ENCODE measurements at regions not wholly inside any gene's neighbourhood (a gene's known extent, or its start where the extent isn't known, plus 50 kb on each side); places are given as distances from the start of the nearest gene placed in this dataset.

DNA sequence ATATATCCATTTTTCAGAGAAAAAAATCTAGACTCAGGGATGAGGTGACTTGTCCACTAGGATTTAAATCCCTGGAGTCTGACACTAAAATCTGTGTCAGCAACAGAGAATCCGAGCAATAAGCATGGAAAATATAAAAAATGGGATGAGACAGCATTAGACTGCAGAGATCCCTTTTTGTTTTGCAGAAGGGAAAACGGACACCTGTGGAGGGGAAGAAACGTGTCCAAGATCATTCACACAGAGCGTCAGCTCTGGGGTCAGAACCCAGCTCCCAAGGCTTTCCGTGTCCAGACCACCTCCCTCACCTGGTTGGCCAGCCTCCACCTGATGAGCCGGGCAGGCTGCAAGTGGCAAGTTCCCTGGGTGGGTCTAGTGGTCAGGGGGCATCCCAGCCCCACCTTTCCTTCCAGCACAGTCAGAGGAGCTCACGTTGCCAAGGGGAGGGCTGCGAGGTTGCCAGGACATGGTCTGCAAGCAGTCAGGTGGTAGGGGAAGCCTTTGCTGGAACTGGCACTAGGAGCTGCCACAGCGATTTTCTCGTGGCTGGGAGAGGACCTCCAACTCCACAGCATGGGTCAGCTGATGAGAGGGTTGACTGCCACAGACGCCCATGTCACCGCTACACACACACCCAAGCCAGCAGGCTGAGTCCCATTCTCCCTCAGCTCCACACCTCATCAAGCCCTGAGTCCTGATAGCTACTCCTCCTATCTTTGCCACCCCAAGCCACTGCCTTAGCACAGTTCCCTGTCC, 65.9 kb upstream of the CPLX2 start:
- DNase-seq (ENCODE audit: low read depth, low spot score) = no peak

GRCh38 chr5:175808711-175809110, 62.7 kb upstream of the CPLX2 start:
- DNase-seq (ENCODE audit: low read depth, low spot score) = no peak

GRCh38 chr5:175809531-175810121, 61.8 kb upstream of the CPLX2 start:
- peak; percentile 71 for DNase-seq (ENCODE audit: low read depth, low spot score)

- no peak for DNase-seq (ENCODE audit: low read depth, low spot score)
Observed at GRCh38 chr5:175810457-175810856, 60.9 kb upstream of the CPLX2 start.

GRCh38 chr5:175811589-175811988, 59.8 kb upstream of the CPLX2 start:
- no peak for DNase-seq (ENCODE audit: low read depth, low spot score)

DNA sequence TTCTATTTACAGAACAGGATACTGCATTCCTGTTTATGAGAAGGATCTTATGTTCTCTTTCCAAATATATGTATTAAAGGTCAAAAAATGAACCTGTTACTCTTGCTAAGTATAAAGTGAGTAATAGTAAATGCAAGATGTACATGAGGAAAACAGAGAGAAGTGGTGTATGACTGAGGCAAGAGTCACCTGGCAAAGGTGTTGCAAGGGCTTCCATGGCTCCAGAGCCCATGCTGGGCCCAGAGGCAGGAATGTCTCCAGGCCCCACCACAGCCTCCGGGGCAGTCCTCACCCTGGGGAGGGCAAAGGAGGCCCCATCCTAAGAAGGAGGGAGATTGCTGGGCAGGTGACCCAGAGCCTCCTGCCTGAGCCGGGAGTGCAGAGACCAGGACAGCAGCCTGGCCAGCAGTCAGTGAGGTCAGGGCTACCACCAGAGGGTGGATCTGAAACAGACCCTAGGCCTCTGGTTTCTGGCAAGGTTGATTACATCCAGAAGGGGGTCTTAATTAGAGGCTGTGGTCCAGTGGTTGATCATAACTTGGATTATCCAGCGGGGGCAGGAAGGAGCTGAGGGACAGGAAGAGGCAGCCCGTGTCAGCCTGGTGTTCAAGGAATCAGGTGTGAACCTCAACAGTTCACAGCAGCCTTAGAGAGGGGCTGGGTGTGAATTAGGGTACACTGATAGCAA, 57.3 kb upstream of the CPLX2 start:
- DNase-seq (ENCODE audit: low read depth, low spot score) = no peak

GRCh38 chr5:175814691-175815090, 56.7 kb upstream of the CPLX2 start:
- no peak for DNase-seq (ENCODE audit: low read depth, low spot score)

DNA sequence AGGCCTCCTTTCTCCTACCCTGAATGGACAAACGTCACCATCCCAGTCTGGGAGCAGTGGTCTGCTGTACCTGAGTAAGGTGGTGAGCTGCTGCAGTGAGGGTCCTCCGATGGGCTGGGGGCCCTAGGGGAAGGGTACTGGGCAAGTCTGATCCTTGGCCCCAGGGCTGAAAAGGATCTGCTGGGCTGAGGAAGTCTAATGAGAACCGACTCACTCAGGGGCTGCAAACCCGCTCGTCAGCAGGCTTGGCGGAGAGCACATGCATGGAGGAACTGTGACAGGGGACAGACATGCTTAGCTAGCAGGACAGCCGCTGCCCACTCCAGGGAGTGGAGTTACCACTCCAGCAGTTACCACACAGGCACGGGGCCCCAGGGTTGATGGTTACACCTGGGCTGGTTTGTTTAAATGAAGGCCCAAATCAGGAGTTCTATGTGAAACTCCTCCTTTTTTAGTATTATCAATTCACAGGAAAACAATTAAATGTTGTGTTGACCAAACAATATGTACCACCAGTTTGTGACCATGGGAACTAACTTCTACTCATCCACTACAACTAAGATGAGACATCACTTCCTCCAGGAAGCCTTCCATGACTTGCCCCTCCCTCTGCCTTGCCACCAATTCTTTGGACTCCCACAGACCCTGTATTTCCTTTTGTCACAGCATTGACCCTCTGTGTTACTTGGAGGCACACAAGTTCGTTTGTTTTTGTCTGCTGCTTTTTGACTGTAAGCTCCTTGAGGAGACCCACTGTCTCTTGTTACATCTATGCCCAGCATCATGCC, 56.1 kb upstream of the CPLX2 start:
- DNase-seq (ENCODE audit: low read depth, low spot score) = no peak

DNA sequence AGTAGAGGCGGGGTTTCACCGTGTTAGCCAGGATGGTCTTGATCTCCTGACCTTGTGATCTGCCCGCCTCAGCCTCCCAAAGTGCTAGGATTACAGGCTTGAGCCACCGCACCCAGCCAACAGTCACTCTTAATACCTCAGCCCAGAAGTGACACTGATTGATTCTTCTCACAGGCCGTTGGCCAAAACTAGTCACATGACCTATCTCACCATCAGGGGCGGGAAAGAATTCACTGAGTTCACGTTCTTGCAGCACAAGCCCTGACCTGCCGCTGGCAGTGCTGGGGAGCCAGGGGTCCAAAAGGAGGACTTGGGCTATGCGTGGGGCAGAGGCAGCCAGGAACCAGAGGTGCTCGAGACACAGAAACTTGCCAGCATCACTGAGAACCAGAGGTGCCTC, 55.0 kb upstream of the CPLX2 start:
- peak; percentile 66 for DNase-seq (ENCODE audit: low read depth, low spot score)

- DNase-seq (ENCODE audit: low read depth, low spot score) = no peak
Observed at GRCh38 chr5:175819090-175819425, 52.3 kb upstream of the CPLX2 start.

DNA sequence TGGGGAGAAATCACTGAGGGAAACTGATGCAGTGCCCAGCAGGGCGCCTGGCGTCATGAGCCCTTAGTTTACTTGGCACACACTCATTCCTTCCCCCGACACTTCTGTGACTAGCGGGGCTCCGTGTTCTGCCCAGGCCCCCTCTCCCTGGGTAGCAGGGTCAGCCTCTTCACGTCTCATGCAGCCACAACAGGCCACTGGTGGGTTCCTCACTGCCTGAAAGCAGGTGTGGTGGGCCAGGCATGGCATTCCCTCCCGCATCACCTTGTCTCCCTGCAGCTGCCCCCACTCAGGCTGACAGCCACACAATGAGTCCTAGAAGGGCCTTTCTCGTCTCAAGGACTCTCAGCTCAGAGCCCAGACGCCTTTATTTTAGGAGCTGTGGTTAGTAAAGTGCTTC, 51.1 kb upstream of the CPLX2 start:
- no peak for DNase-seq (ENCODE audit: low read depth, low spot score)

All from ELF-1 (cell line).